COLO668 (cell line): ENCODE measurements at regions not wholly inside any gene's neighbourhood (a gene's known extent, or its start where the extent isn't known, plus 50 kb on each side); places are given as distances from the start of the nearest gene placed in this dataset.
A peak's percentile ranks its signal among the peaks of the same experiment; 100 is the strongest.

Source experiments
- DNase-seq: peaks from one replicate; lab custom pipeline; 2025; ENCODE audit not compliant: unreplicated experiment; lab: John Stamatoyannopoulos, UW

- DNase-seq: peak; percentile 9
Measured at GRCh38 chr11:134584706-134585445, 172.8 kb upstream of the B3GAT1 start.

DNA sequence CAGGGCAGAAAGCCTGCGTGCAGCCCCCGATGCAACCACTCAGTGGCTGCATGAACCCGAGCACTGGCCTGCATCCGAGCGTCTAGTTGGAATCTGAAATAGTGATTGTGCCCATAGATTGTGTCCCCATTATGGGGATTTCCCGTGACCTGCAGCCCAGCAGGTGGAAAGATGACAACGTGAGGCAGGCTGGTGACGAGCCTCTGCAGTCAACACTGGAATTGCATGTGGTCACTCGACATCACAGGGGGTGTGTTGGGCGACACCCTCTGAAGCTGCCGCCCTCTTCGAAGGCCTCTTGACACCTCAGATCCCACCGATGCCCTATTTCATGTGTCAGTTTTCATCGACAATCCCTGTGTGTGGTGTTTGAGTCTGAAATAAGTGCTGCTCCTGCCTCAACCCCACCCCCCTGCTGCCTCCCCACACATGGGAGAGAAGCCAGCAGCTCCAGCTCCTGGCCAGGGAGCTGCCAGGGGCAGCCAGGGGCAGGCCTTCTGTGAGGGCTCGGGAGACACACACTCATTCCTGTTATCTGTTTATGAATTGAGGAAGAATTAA, 172.0 kb upstream of the B3GAT1 start:
- DNase-seq: no peak

- no peak for DNase-seq
Measured at GRCh38 chr11:134583397-134583990, 171.5 kb upstream of the B3GAT1 start.

- DNase-seq: no peak
Measured at GRCh38 chr11:134582770-134583095, 170.7 kb upstream of the B3GAT1 start.

- no peak for DNase-seq
Measured at GRCh38 chr11:134581966-134582769, 170.1 kb upstream of the B3GAT1 start.

DNA sequence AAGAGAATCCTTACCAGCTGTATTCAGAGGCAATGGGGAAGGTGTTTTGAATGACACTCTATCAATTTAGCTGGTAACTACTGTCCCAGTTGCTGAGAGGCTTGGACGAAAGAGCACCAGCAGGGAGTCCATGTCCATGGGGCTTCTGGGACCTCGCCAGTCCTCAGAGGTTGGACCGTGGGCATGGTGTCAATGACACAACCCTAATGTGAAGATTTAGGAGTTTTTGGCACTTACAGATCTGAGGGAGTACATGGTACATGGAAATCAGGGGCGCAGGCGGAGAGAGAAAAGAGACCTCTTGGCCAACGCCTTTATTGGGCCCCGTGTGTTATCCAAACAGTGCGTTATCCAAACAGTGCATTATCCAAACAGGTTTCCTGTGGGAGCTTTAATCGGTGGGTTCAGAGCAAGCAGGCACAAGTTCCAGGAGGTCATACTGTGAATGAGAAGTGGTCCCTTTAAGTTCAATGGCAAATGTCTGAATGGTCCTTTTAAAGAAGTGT, 169.1 kb upstream of the B3GAT1 start:
- no peak for DNase-seq

GRCh38 chr11:134580610-134580975, 168.6 kb upstream of the B3GAT1 start:
- no peak for DNase-seq

- DNase-seq: no peak
Measured at GRCh38 chr11:134579724-134580609, 167.9 kb upstream of the B3GAT1 start.

DNA sequence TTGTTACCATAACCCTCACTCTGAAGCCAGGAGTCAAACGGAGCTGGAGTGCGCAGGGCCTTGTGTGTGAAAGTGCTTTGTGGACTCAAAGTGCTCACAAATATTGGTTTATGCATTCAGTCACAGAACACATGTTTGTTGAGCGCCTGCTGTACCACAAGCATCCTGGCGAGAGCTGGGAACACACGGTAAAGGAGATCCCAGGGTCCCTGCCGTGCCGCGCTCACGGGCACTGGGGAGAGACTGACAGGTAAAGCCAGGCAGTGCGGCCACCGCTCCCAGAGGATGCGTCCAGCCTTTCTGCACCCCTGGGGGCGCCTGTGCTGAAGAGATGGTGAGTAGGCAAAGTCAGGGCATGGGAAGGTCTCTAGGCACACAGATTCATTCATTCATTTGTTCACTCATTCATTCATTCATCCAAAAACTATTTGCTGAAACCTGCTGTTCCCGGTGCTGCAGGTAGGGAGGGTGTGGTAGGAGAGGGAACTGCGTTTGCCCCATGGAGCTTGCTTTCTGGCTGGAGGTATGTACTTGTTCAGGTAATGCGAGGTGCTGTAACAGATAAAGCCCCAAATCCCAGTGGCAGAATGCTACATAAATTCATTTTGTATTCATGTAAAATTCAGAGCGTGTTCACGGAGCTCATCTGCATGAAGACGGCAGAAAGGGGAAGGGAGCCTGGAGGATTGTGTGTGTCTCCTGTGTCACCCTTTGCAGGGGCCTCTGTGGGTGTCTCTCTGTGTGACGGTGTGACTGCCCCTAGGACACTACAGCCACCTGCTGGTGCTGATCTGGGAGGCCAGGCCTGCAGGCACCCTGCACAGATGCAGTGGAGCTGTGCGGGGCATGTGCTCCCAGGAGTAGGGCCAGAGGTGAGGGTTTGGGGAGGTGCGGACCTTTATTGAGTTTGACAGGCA, 167.0 kb upstream of the B3GAT1 start:
- peak; percentile 36 for DNase-seq

- DNase-seq: no peak
Measured at GRCh38 chr11:134577751-134578395, 165.8 kb upstream of the B3GAT1 start.

- DNase-seq: no peak
Measured at GRCh38 chr11:134576721-134577171, 164.7 kb upstream of the B3GAT1 start.

DNA sequence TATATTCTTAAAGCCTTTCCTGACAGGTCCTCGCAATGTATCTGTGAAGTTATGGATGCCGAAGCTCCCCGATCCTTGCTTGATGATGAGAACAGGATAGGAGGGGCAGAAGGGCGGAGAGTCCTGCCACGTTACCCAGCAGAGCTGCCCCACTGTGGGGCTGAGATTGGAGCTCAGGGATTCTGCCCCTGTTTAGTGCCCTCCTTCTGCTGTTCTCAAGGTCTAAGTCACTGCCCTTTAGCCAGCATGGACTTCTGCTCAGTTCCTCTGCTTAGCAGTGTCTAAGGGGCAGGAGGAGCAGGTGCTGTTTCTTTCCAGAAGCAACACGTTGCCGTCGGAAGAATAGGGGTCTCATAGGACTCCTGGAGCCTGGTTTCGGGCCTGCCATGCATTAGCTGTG, 164.2 kb upstream of the B3GAT1 start:
- no peak for DNase-seq

DNA sequence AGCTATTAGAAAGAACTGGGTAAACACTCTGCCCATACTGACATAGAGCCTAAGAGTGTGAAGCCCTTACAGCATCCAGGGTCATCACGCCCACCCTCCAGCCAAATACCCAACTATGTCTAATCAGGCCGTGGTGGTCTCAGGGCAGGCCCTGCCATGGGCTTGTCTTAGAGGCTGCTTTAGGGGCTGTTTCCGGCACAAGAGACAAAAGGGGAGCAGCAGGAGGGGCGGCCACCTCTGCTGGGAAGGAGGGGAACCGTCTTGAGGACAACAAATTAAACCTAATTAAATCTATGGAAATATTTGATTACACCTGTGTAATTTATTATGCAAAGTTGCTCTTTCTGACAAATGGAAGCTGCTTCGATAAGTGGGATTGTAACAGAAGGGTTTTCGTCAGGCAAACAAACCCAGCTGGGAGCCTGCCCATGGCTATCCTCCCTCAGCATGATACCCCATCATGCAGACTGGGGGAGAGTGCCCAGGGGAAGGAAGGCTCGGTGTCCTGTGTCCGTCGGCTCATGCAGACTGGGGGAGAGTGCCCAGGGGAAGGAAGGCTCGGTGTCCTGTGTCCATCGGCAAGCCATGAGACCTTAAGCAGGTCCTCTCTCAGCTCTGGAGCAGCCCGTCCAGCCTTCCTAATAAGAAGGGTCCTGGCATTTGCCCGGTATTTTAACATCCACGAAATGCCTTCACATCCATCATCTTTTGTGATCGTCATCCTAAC, 163.6 kb upstream of the B3GAT1 start:
- DNase-seq: no peak

- no peak for DNase-seq
Measured at GRCh38 chr11:134574947-134575346, 162.9 kb upstream of the B3GAT1 start.

DNA sequence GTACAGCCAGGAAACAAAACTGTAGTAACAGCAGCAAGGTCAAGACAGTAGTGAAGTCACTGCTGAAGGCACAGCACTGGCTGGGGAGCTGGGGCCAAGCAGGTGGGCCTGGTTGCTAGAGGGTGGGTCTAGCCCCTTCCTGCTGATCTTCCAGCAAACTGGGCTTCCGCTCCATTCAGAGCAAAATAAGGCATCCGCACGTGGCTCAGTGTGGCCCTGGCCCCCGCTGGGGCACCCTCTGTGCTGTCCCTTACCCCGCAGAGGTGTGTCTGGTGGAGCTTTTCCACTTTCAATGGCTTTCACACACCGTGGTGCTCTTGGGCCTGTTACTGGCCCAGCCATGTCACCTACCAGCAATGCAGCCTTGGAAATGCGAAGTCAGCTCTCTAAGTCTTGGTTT, 162.4 kb upstream of the B3GAT1 start:
- no peak for DNase-seq

DNA sequence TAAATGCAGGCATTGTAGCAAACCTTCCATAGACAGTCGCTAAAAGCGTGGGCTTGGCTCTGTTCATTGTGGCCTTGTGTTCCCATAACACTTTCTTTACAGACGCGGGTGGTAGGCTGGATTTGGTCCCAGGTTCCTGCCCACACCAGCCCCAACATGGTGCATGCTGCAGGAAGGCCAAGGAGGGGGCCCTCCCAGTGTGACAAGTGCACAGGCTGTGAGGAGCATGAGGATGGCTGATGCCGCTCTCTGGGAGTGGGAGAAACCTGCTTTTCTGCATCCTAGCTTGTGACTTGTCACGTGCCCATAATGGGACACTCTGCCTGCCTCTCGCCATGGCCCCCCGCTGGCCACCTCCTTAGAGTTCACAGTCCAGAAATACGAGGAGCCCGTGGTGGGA, 161.8 kb upstream of the B3GAT1 start:
- DNase-seq: no peak

- DNase-seq: no peak
Measured at GRCh38 chr11:134572741-134573675, 161.0 kb upstream of the B3GAT1 start.
